ENCODE measurements at regions not wholly inside any gene's neighbourhood (a gene's known extent, or its start where the extent isn't known, plus 50 kb on each side); places are given as distances from the start of the nearest gene placed in this dataset.

DNA sequence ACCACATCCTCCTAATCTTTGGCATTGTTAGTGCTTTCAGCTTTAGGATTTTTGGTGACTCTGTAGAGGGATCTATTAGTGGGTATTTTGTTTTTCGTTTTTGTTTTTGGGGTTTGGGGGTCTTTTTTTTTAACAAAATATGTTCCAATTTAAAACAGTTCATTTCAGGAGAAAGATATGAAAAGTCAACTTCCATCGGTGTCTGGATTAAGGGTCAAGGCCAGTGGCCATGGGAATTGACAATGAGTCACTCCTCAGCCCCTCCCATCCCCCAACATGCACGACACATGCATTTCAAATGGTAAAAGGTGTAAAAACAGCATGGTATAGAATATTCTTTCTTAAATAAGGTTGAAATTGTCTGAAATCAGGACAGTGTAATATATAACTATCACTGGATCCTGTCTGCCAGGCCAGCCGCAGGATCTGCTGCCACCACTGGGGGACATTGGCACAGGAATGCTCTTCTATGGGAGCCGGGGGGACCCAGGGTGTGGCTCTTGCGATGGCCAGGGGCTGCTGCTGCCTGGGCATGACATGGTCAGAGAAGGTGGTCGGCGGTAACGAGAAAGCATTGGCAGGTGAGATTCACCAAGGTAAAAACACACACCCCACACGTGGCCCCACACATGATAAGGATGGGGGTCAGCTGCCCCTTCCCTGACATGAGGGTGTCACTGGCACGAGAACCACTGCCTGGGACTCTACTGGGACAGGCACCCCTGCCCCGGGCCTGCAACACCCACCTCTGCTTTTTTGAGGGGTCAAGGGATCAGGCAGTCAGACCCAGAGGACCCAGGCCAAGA, 126.2 kb upstream of the KCTD7 start:
- TF ChIP-seq, protein P1, sequence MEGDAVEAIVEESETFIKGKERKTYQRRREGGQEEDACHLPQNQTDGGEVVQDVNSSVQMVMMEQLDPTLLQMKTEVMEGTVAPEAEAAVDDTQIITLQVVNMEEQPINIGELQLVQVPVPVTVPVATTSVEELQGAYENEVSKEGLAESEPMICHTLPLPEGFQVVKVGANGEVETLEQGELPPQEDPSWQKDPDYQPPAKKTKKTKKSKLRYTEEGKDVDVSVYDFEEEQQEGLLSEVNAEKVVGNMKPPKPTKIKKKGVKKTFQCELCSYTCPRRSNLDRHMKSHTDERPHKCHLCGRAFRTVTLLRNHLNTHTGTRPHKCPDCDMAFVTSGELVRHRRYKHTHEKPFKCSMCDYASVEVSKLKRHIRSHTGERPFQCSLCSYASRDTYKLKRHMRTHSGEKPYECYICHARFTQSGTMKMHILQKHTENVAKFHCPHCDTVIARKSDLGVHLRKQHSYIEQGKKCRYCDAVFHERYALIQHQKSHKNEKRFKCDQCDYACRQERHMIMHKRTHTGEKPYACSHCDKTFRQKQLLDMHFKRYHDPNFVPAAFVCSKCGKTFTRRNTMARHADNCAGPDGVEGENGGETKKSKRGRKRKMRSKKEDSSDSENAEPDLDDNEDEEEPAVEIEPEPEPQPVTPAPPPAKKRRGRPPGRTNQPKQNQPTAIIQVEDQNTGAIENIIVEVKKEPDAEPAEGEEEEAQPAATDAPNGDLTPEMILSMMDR (IDR thresholded peaks at IDR 0.05) = no peak
- no peak for TF ChIP-seq POLR2A (IDR thresholded peaks at IDR 0.05)
